ENCODE measurements at regions not wholly inside any gene's neighbourhood (a gene's known extent, or its start where the extent isn't known, plus 50 kb on each side); places are given as distances from the start of the nearest gene placed in this dataset.

DNA sequence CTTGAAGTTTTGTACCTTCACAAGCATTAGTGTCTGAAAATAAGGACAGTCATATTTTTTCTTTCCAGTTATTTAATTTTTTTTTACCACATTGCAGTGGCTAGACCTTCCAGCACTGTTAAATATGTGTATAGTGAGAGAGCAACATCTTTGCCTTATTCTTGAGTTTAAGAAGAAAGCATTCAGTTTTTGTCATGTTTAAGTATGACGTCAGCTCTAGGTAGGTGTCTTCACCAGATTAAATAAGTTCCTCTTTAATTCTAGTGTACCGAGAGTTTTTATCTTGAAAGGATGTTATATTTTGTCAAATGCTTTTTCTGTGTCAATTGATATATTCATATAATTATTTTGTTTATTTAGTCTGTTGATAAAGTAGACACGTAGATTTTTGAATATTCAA is 258.8 kb downstream of the FAM181B start:
- in situ Hi-C loops (cut with MboI; ENCODE audit: low pct_unique_long_range_greater_than_20kb, low sequenced_read_pairs, unreplicated experiment): loop anchor here (25.0 kb wide), 1 partner anchor 212 kb away; no protein-coding TSS in a partner anchor
- DNase-seq (ENCODE audit: low spot score): no peak
- TF ChIP-seq, protein P1, sequence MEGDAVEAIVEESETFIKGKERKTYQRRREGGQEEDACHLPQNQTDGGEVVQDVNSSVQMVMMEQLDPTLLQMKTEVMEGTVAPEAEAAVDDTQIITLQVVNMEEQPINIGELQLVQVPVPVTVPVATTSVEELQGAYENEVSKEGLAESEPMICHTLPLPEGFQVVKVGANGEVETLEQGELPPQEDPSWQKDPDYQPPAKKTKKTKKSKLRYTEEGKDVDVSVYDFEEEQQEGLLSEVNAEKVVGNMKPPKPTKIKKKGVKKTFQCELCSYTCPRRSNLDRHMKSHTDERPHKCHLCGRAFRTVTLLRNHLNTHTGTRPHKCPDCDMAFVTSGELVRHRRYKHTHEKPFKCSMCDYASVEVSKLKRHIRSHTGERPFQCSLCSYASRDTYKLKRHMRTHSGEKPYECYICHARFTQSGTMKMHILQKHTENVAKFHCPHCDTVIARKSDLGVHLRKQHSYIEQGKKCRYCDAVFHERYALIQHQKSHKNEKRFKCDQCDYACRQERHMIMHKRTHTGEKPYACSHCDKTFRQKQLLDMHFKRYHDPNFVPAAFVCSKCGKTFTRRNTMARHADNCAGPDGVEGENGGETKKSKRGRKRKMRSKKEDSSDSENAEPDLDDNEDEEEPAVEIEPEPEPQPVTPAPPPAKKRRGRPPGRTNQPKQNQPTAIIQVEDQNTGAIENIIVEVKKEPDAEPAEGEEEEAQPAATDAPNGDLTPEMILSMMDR (IDR thresholded peaks at IDR 0.05; ENCODE audit: extremely low read depth, insufficient read depth, missing control alignments): no peak

DNA sequence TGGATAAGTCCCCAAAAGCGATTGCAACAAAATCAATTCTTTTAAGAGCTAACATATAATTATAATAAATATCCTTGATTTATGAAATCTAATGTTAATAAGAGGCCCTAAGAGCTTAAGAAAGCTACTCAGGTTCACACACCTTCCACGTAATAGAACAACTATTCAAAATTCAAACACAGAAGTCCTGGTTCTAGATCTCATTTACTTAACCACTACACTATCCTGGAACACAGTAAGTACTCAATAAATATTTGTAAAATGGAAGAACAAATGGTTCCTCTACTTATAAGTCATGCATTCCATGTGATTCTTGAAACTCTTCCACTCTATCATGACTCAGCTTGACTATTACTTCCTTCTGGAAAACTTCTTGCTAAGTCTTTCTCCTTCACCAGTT is 268.2 kb downstream of the FAM181B start:
- TF ChIP-seq, protein P1 (IDR thresholded peaks at IDR 0.05; ENCODE audit: extremely low read depth, insufficient read depth, missing control alignments): no peak
- no peak for DNase-seq (ENCODE audit: low spot score)
- in situ Hi-C loops (cut with MboI; ENCODE audit: low pct_unique_long_range_greater_than_20kb, low sequenced_read_pairs, unreplicated experiment): no loop called here

DNA sequence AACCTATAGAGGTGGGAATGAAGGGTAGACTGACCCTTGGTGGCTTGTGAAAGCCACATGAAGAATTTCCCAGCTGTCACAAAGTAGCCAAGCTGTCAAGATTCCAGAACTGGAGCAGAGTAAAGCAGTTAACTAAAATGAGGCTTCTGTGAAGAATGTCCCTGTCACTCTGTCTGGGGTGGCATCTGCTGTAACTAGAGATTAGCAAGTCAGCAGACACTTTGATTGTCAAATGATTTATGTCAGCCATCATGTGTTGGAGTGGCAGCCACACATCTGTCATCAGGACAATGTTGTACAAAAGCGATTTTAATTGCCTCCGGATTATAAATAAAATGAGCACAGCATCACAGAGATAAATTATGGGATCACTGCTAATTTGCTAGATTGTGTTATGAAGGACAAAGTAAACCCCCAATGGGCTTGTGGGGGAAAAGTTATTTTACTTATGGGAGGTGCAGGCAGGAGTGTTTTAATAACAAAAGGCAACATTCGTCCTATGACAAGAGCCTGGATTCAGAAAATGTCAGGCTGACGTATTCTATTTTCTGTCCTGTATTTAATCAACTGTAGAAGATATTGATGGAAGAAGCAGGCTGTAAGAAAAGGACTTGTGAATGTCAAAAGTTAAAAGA is 270.9 kb downstream of the FAM181B start:
- in situ Hi-C loops (cut with MboI; ENCODE audit: low pct_unique_long_range_greater_than_20kb, low sequenced_read_pairs, unreplicated experiment): no loop called here
- TF ChIP-seq, protein P1 (IDR thresholded peaks at IDR 0.05; ENCODE audit: extremely low read depth, insufficient read depth, missing control alignments): no peak
- DNase-seq (ENCODE audit: low spot score): no peak

DNA sequence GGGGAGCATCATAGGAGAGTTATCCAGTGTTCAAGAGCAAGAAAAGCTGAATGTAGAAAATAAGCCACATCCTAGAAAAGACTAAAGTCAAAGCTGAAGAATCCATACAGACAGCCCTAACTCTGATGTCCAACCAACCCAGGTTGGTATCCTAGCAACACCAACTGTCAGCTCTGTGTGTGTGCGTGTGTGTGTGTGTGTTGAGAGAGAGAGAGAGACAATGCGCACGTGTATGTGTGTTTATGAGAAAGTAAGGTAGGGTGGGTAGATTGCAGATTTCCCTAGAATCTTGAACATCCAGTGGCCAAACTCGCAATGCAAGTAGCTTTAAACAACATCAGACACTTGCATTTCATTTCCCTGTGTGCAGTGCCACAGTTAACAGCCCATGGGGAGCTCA is 274.9 kb downstream of the FAM181B start:
- in situ Hi-C loops (cut with MboI; ENCODE audit: low pct_unique_long_range_greater_than_20kb, low sequenced_read_pairs, unreplicated experiment): no loop called here
- DNase-seq (ENCODE audit: low spot score): no peak
- TF ChIP-seq, protein P1 (IDR thresholded peaks at IDR 0.05; ENCODE audit: extremely low read depth, insufficient read depth, missing control alignments): no peak

DNA sequence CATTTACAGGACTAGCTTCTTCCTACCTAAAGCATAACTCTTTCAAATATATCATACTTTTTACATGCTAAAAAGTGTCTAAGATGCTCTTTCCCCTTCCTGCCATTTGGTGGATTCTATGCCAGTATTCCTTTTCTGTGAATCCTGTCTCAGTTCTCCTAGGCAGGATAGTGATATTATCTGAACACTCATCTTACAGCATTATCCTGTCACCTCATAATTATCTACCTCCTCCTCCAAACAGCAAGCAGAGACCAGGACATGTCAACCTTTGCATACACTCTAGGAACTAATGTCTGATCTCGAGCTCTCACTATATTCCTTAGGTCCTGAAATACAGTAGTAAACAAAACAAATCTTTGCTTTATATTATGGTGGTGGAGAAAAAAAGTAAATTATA is 275.5 kb downstream of the FAM181B start:
- no peak for DNase-seq (ENCODE audit: low spot score)
- in situ Hi-C loops (cut with MboI; ENCODE audit: low pct_unique_long_range_greater_than_20kb, low sequenced_read_pairs, unreplicated experiment): no loop called here
- TF ChIP-seq, protein P1 (IDR thresholded peaks at IDR 0.05; ENCODE audit: extremely low read depth, insufficient read depth, missing control alignments): no peak

DNA sequence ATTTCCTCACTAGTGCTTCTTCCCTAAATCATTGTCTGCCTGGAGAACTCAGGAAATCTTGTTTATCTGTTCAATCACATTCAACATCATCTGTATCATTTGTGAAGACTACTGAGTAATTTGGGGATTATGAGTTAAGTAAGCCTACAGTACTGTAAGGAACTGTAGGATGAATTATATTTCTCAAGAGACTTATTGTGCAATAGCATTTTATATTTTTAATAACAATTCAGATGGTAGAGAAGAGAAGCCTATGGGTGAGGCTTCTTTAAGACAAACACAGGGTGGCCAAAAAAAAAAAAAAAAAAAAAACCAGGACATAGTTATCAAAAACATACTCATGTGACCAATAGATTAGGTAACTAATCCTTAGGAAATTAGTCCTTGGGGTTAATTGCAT is 282.7 kb downstream of the FAM181B start:
- in situ Hi-C loops (cut with MboI; ENCODE audit: low pct_unique_long_range_greater_than_20kb, low sequenced_read_pairs, unreplicated experiment): no loop called here
- TF ChIP-seq, protein P1 (IDR thresholded peaks at IDR 0.05; ENCODE audit: extremely low read depth, insufficient read depth, missing control alignments): no peak
- no peak for DNase-seq (ENCODE audit: low spot score)

Data from GM13977 (cell line).